Natural killer cell (primary cell): ENCODE measurements at regions not wholly inside any gene's neighbourhood (a gene's known extent, or its start where the extent isn't known, plus 50 kb on each side); places are given as distances from the start of the nearest gene placed in this dataset.

ENCODE experiments used
- ATAC-seq, 3 donors: fragments of 150-1000 bp in 2 of 3; fragments of 200-7000 bp in 1 of 3; cut with Tn5 transposase; 1 replicate in 1 of 3; 2 replicates in 2 of 3; pipeline ENCODE4 v1.10.0; 2021; ENCODE audit warnings: mild to moderate bottlenecking in 2 of 3, moderate library complexity in 2 of 3
- DNase-seq, 2 donors: peaks; one replicate each; pipeline versions ENCODE4 v3.0.0 to v3.0.0-alpha.2; 2013 to 2021; ENCODE audit warnings: mixed read lengths in 1 of 2
- H3K27ac ChIP-seq: one replicate; pipeline ENCODE4 v1.5.1; 2013; ENCODE audit warnings: mild to moderate bottlenecking, low read length
- H3K27me3 ChIP-seq: one replicate; pipeline ENCODE4 v1.6.1; 2013; ENCODE audit warnings: low read length; ENCODE audit not compliant: control insufficient read depth, insufficient read depth
- H3K36me3 ChIP-seq: one replicate; pipeline ENCODE4 v1.6.1; 2013; ENCODE audit warnings: low read length; ENCODE audit not compliant: control insufficient read depth, insufficient read depth
- H3K4me1 ChIP-seq: one replicate; pipeline ENCODE4 v1.6.1; 2013; ENCODE audit warnings: low read length; ENCODE audit not compliant: control insufficient read depth, insufficient read depth
- H3K4me3 ChIP-seq: one replicate; pipeline ENCODE4 v1.5.1; 2013; ENCODE audit warnings: low read length
- H3K9me3 ChIP-seq: one replicate; pipeline ENCODE4 v1.6.1; 2013; ENCODE audit warnings: low read length; ENCODE audit not compliant: control insufficient read depth, insufficient read depth
- H3K27ac Mint-ChIP-seq, 2 donors: one replicate each; pipeline ENCODE4 v1.8.0; 2022; ENCODE audit warnings: mild to moderate bottlenecking in 2 of 2, mixed read lengths in 2 of 2, moderate library complexity in 1 of 2
- H3K27me3 Mint-ChIP-seq, 2 donors: one replicate each; pipeline ENCODE4 v1.8.0; 2022; ENCODE audit warnings: low read depth in 2 of 2, mixed read lengths in 2 of 2
- H3K36me3 Mint-ChIP-seq: one replicate; pipeline ENCODE4 v1.8.0; 2022; ENCODE audit warnings: mixed read lengths
- H3K4me1 Mint-ChIP-seq, 2 donors: one replicate each; pipeline ENCODE4 v1.8.0; 2022; ENCODE audit warnings: mixed read lengths in 2 of 2
- H3K4me3 Mint-ChIP-seq: one replicate; pipeline ENCODE4 v1.8.0; 2022; ENCODE audit warnings: mild to moderate bottlenecking, moderate library complexity, mixed read lengths
- H3K9me3 Mint-ChIP-seq, 2 donors: one replicate each; pipeline ENCODE4 v1.8.0; 2022; ENCODE audit warnings: mixed read lengths in 2 of 2
- WGBS: methylation state at CpG from one replicate; pipeline ENCODE4 v1.1.7; 2013; ENCODE audit warnings: missing lambda C conversion rate; ENCODE audit not compliant: insufficient coverage; 5-methylcytosine and 5-hydroxymethylcytosine counted together
- intact Hi-C: fragments of 100-400 bp; cut with micrococcal nuclease; formaldehyde crosslinking; loops from one replicate; pipeline ENCODE4 v1.14.2; 2022
- TF ChIP-seq, protein P1 (sequence below): fragments of 200-600 bp; IDR thresholded peaks from one replicate; pipeline ENCODE4 v1.8.0; 2022; ENCODE audit warnings: antibody characterized with exemption

- no peak overlapping the region for H3K4me3 Mint-ChIP-seq
- TF ChIP-seq, protein P1, sequence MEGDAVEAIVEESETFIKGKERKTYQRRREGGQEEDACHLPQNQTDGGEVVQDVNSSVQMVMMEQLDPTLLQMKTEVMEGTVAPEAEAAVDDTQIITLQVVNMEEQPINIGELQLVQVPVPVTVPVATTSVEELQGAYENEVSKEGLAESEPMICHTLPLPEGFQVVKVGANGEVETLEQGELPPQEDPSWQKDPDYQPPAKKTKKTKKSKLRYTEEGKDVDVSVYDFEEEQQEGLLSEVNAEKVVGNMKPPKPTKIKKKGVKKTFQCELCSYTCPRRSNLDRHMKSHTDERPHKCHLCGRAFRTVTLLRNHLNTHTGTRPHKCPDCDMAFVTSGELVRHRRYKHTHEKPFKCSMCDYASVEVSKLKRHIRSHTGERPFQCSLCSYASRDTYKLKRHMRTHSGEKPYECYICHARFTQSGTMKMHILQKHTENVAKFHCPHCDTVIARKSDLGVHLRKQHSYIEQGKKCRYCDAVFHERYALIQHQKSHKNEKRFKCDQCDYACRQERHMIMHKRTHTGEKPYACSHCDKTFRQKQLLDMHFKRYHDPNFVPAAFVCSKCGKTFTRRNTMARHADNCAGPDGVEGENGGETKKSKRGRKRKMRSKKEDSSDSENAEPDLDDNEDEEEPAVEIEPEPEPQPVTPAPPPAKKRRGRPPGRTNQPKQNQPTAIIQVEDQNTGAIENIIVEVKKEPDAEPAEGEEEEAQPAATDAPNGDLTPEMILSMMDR = no peak
- ATAC-seq = no peak
These were observed 87.2 kb upstream of the SOX13 start for GRCh38 chr1:203985676-203986075.

GRCh38 chr1:203986887-203987461, 85.9 kb upstream of the SOX13 start:
- ATAC-seq = no peak
- 89% methylated on average over 5 of the region's 5 CpGs for WGBS
- Histone ChIP-seq H3K27me3 (no peaks in the 10 kb centered on the region), H3K4me3 (no peak overlapping the region), H3K36me3 (no peaks in the 10 kb centered on the region), H3K9me3 (no peaks in the 10 kb centered on the region), H3K27ac (no peak overlapping the region), H3K4me1 (peaks cover 8% of the 10 kb centered on the region)
- TF ChIP-seq, protein P1 = no peak
- H3K27me3 Mint-ChIP-seq = no peaks in the 10 kb centered on the region
- H3K4me3 Mint-ChIP-seq = no peak overlapping the region
- H3K36me3 Mint-ChIP-seq = no peaks in the 10 kb centered on the region
- H3K27ac Mint-ChIP-seq = no peak overlapping the region
- peaks cover 8 to 9% of the 10 kb centered on the region in 2 donors for H3K4me1 Mint-ChIP-seq
- H3K9me3 Mint-ChIP-seq = no peaks in the 10 kb centered on the region
- intact Hi-C loops = no loop called here
- no peak for DNase-seq

More at GRCh38 chr1:203985676-203986075, 87.2 kb upstream of the SOX13 start:
- intact Hi-C loops = no loop called here
- no peaks in the 10 kb centered on the region for H3K36me3 ChIP-seq
- DNase-seq = no peak
- H3K27ac ChIP-seq = no peak overlapping the region
- Mint-ChIP-seq H3K4me1 (peaks cover 8 to 9% of the 10 kb centered on the region in 2 donors), H3K9me3 (no peaks in the 10 kb centered on the region), H3K36me3 (no peaks in the 10 kb centered on the region), H3K27ac (no peak overlapping the region), H3K27me3 (no peaks in the 10 kb centered on the region)
- H3K9me3 ChIP-seq = no peaks in the 10 kb centered on the region
- H3K4me3 ChIP-seq = no peak overlapping the region
- peaks cover 7% of the 10 kb centered on the region for H3K4me1 ChIP-seq
- WGBS = 82% methylated on average over 2 of the region's 2 CpGs
- no peaks in the 10 kb centered on the region for H3K27me3 ChIP-seq

- no peaks in the 10 kb centered on the region for H3K9me3 ChIP-seq
- 61% methylated on average over 8 of the region's 8 CpGs for WGBS
- intact Hi-C loops = no loop called here
- no peaks in the 10 kb centered on the region for H3K36me3 ChIP-seq
- Mint-ChIP-seq H3K27ac (peak overlapping the region; percentile 72 to 82), H3K36me3 (no peaks in the 10 kb centered on the region), H3K9me3 (no peaks in the 10 kb centered on the region), H3K27me3 (peaks cover 3 to 8% of the 10 kb centered on the region in 2 donors), H3K4me1 (peaks cover 9 to 12% of the 10 kb centered on the region in 2 donors), H3K4me3 (peak overlapping the region; percentile 78)
- ATAC-seq = peak; percentile 46 to 89 (median 71)
- peak overlapping the region; percentile 21 for H3K27ac ChIP-seq
- TF ChIP-seq, protein P1 = no peak
- no peak overlapping the region for H3K4me3 ChIP-seq
- peak in 1 of 2 donors; percentile 25 for DNase-seq
- peaks cover 8% of the 10 kb centered on the region for H3K4me1 ChIP-seq
- H3K27me3 ChIP-seq = no peaks in the 10 kb centered on the region
These were observed 82.8 kb upstream of the SOX13 start for GRCh38 chr1:203990118-203990517.

- H3K9me3 ChIP-seq = no peaks in the 10 kb centered on the region
- no peaks in the 10 kb centered on the region for H3K9me3 Mint-ChIP-seq
- H3K36me3 ChIP-seq = no peaks in the 10 kb centered on the region
- intact Hi-C loops = no loop called here
- no peak overlapping the region for H3K27ac Mint-ChIP-seq
- DNase-seq (no peak), ATAC-seq (no peak)
- H3K36me3 Mint-ChIP-seq = no peaks in the 10 kb centered on the region
- peaks cover 8% of the 10 kb centered on the region for H3K4me1 ChIP-seq
- H3K27me3 Mint-ChIP-seq = peaks cover 9 to 14% of the 10 kb centered on the region in 2 donors
- peaks cover 9 to 12% of the 10 kb centered on the region in 2 donors for H3K4me1 Mint-ChIP-seq
- TF ChIP-seq, protein P1 = no peak
- 88% methylated on average over 1 of the region's 2 CpGs for WGBS
- H3K27ac ChIP-seq = no peak overlapping the region
- no peaks in the 10 kb centered on the region for H3K27me3 ChIP-seq
- no peak overlapping the region for H3K4me3 ChIP-seq
- H3K4me3 Mint-ChIP-seq = no peak overlapping the region
These were observed 80.5 kb upstream of the SOX13 start for GRCh38 chr1:203992440-203992839.
